ENCODE measurements at regions not wholly inside any gene's neighbourhood (a gene's known extent, or its start where the extent isn't known, plus 50 kb on each side); places are given as distances from the start of the nearest gene placed in this dataset.

DNA sequence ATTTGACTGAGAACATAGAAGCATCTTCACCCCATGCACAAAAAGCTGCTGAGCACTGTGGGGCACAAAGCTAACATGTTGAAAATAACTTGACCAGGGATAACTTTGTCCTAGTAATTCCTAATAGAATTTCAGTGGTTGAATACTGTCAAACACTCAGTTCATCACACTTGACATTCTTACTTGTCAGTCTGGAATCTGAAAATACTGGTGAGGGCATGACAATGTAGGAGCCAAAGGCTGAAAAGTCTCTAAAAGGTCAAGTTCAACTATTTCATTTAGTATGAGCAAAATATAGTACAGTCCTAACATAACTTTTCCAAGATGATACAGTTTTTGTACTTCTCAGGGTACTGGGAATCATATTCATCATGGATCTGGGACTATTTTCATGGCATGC is 504.4 kb upstream of the LMO3 start:
- TF ChIP-seq, protein P1, sequence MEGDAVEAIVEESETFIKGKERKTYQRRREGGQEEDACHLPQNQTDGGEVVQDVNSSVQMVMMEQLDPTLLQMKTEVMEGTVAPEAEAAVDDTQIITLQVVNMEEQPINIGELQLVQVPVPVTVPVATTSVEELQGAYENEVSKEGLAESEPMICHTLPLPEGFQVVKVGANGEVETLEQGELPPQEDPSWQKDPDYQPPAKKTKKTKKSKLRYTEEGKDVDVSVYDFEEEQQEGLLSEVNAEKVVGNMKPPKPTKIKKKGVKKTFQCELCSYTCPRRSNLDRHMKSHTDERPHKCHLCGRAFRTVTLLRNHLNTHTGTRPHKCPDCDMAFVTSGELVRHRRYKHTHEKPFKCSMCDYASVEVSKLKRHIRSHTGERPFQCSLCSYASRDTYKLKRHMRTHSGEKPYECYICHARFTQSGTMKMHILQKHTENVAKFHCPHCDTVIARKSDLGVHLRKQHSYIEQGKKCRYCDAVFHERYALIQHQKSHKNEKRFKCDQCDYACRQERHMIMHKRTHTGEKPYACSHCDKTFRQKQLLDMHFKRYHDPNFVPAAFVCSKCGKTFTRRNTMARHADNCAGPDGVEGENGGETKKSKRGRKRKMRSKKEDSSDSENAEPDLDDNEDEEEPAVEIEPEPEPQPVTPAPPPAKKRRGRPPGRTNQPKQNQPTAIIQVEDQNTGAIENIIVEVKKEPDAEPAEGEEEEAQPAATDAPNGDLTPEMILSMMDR (IDR thresholded peaks at IDR 0.05) = no peak
- TF ChIP-seq POLR2A (IDR thresholded peaks at IDR 0.05; ENCODE audit: low read depth) = no peak
